HepG2 (cell line): ENCODE measurements at regions not wholly inside any gene's neighbourhood (a gene's known extent, or its start where the extent isn't known, plus 50 kb on each side); places are given as distances from the start of the nearest gene placed in this dataset.
A peak's percentile ranks its signal among the peaks of the same experiment; 100 is the strongest.

ENCODE experiments used
- ATAC-seq: fragments of 200-7000 bp; cut with Tn5 transposase; 3 replicates; pipeline ENCODE4 v1.9.1; 2020; ENCODE audit warnings: mild to moderate bottlenecking, moderate library complexity
- BruUV-seq: library from RNA; stranded (reverse); fragments of 400-500 nt; replicated peaks from 2 replicates; lab custom pipeline; 2021; lab: Mats Ljungman, UMichigan
- CTCF ChIA-PET: fragments of 300-600 bp; formaldehyde crosslinking; extraction: SDS; loops from one replicate; lab custom pipeline; 2021; ENCODE audit warnings: low total read pairs, inconsistent platforms, low intra/inter-chr PET ratio; lab: Yijun Ruan, JAX
- POLR2A ChIA-PET: fragments of 350-600 bp; sonication (Branson Sonifier 250); formaldehyde crosslinking; loops from one replicate; lab custom pipeline; 2020; ENCODE audit warnings: antibody characterized with exemption, inconsistent platforms; lab: Yijun Ruan, JAX
- DNase-seq: peaks from one replicate; pipeline ENCODE4 v3.0.0-alpha.2; 2015; ENCODE audit warnings: low spot score
- FAIRE-seq: peaks from 3 replicates; lab custom pipeline; 2011; peaks lifted over from hg19 to GRCh38; lab: Jason Lieb, UNC
- H2AFZ ChIP-seq: one replicate; pipeline ENCODE4 v1.6.1; 2011; ENCODE audit warnings: low read length, inconsistent platforms
- H3K27ac ChIP-seq: fragments of 300-600 bp; 3 replicates; pipeline ENCODE4 v1.8.0; 2011; ENCODE audit warnings: mixed run types, mild to moderate bottlenecking, mixed read lengths, low read length, inconsistent platforms; ENCODE audit not compliant: insufficient read depth; ENCODE audit errors: extremely low read length
- H3K27me3 ChIP-seq, 2 experiments: fragments of 200-600 bp in 1 of 2; 2 replicates in 1 of 2; 3 replicates in 1 of 2; pipeline versions ENCODE4 v1.6.0 to v1.8.0; 2011; ENCODE audit warnings: low read length in 2 of 2, mild to moderate bottlenecking in 2 of 2, moderate library complexity in 2 of 2, inconsistent platforms in 1 of 2; ENCODE audit not compliant: insufficient read depth in 2 of 2, control insufficient read depth in 1 of 2
- H3K36me3 ChIP-seq, 2 experiments: fragments of 200-600 bp in 1 of 2; replicated peaks in 1 of 2; 2 replicates in 1 of 2; 3 replicates in 1 of 2; pipeline versions ENCODE4 v1.5.1 to v1.8.0; 2011; ENCODE audit warnings: low read length in 2 of 2, inconsistent platforms in 1 of 2; ENCODE audit not compliant: insufficient read depth in 2 of 2, control insufficient read depth in 1 of 2
- H3K4me1 ChIP-seq: 2 replicates; pipeline ENCODE4 v1.5.1; 2012; ENCODE audit warnings: low read length, inconsistent platforms; ENCODE audit not compliant: insufficient read depth
- H3K4me2 ChIP-seq: 2 replicates; pipeline ENCODE4 v1.6.0; 2011; ENCODE audit warnings: low read depth, low read length, inconsistent platforms
- H3K4me3 ChIP-seq, 3 experiments: fragments of 200-600 bp in 1 of 3; sonication (generic), shearing (Covaris generic) in 1 of 3; replicated peaks in 1 of 3; 2 replicates each; pipeline ENCODE4 v1.5.1; 2011 to 2016; ENCODE audit warnings: low read length in 3 of 3, inconsistent platforms in 2 of 3, low read depth in 2 of 3, mild to moderate bottlenecking in 2 of 3, control low read depth in 1 of 3, mixed read lengths in 1 of 3; ENCODE audit not compliant: insufficient read depth in 1 of 3
- H3K79me2 ChIP-seq: one replicate; pipeline ENCODE4 v1.6.1; 2011; ENCODE audit warnings: low read length, inconsistent platforms; ENCODE audit not compliant: insufficient read depth
- H3K9ac ChIP-seq: 2 replicates; pipeline ENCODE4 v1.6.0; 2011; ENCODE audit warnings: mild to moderate bottlenecking, low read depth, low read length, inconsistent platforms; ENCODE audit not compliant: insufficient read depth
- H3K9me3 ChIP-seq: 2 replicates; pipeline ENCODE4 v1.5.1; 2012; ENCODE audit warnings: mild to moderate bottlenecking, low read length
- H4K20me1 ChIP-seq: 2 replicates; pipeline ENCODE4 v1.6.0; 2011; ENCODE audit warnings: inconsistent platforms, mild to moderate bottlenecking, low read length, moderate library complexity; ENCODE audit not compliant: insufficient read depth
- GATAD2A ChIP-seq: IDR thresholded peaks from 2 replicates; pipeline ENCODE4 v1.6.1; 2016
- KLF9 ChIP-seq: IDR thresholded peaks from 2 replicates; pipeline ENCODE4 v1.6.1; 2016; ENCODE audit warnings: low read depth
- MEF2D ChIP-seq: sonication (generic); formaldehyde crosslinking; IDR thresholded peaks from 2 replicates; pipeline ENCODE4 v1.5.1; 2020; ENCODE audit warnings: mild to moderate bottlenecking, missing genetic modification reagents
- YY1 ChIP-seq: IDR thresholded peaks from 2 replicates; pipeline ENCODE4 v1.6.1; 2011; ENCODE audit warnings: low read length, low read depth, moderate library complexity, mild to moderate bottlenecking; ENCODE audit not compliant: insufficient read depth, insufficient replicate concordance
- ZFP37 ChIP-seq: sonication (generic); formaldehyde crosslinking; IDR thresholded peaks from 2 replicates; pipeline ENCODE4 v1.4.0; 2020; ENCODE audit warnings: missing genetic modification reagents, borderline replicate concordance
- ZNF34 ChIP-seq: sonication (generic); formaldehyde crosslinking; IDR thresholded peaks from 2 replicates; pipeline ENCODE4 v1.4.0; 2020; ENCODE audit warnings: mild to moderate bottlenecking, missing genetic modification reagents, borderline replicate concordance
- ZNF496 ChIP-seq: sonication (generic); formaldehyde crosslinking; IDR thresholded peaks from 2 replicates; pipeline ENCODE4 v1.8.1; 2023; ENCODE audit warnings: mild to moderate bottlenecking, moderate library complexity, missing genetic modification reagents; ENCODE audit not compliant: insufficient replicate concordance
- ZNF530 ChIP-seq: sonication (generic); formaldehyde crosslinking; IDR thresholded peaks from 2 replicates; pipeline ENCODE4 v1.5.0; 2020; ENCODE audit warnings: low read depth, mild to moderate bottlenecking, missing genetic modification reagents
- WGBS: methylation state at CpG from one replicate; pipeline ENCODE4 v1.1.6; 2017; ENCODE audit warnings: low lambda C conversion rate; 5-methylcytosine and 5-hydroxymethylcytosine counted together
- in situ Hi-C: cut with HindIII; loops from 2 replicates; pipeline ENCODE4 v1.10.0; 2017; ENCODE audit warnings: low pct_unique_long_range_greater_than_20kb; ENCODE audit not compliant: extremely low pct_ligation_motif_present
- intact Hi-C: fragments of 100-400 bp; cut with micrococcal nuclease; formaldehyde crosslinking; loops from one replicate; pipeline ENCODE4 v1.10.0; 2022; ENCODE audit not compliant: unreplicated experiment
- TF ChIP-seq, protein P1 (sequence below): IDR thresholded peaks from 2 replicates; pipeline ENCODE4 v1.6.1; 2016; ENCODE audit warnings: missing compliant biosample characterization, missing genetic modification reagents, borderline replicate concordance
- TF ChIP-seq, protein P2 (sequence below): sonication (generic); formaldehyde crosslinking; IDR thresholded peaks from 2 replicates; pipeline ENCODE4 v1.5.1; 2020; ENCODE audit warnings: missing genetic modification reagents, mild to moderate bottlenecking, borderline replicate concordance

DNA sequence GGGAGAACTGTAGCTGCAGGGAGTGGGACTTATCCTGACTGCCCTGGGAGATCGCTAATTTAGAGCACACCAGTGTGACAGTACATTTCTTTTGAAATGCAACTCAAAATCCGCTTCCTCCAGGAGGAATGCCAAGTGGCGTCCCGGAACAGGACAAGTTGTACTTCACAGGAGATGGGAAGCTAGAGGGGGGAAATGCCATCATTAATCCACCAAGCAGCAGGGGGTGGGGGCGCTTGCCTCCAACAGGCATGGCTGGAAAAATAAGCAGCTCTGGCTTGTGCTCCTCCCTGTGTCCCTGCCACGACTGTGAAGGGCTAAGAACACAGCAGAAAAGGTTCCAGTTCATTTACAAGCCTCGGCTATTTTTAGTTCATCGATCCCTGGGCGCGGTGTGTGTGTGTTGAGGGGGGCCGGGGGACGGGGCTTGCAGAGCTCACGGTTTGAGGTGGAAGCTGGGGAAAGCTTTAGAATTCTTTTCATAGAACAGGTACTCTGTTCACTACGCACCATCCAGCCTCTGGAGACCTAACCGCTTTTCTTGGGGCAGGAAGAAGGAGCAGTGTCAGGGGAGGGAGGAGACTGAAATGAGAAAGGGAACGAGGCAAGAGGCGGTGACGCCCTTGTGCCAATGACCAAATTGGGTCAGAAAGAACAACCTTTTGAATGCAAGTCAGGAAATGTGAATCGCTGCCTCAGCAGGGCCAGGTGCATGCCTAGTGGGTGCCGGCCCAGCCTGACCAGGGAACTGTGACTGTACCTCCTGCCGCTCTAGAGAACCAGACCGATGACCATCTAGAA, 51.8 kb upstream of the DGKG start:
- Histone ChIP-seq H3K4me1 (peaks cover 11% of the 10 kb centered on the region), H3K9me3 (no peaks in the 10 kb centered on the region), H2AFZ (no peak overlapping the region), H3K27ac (no peak overlapping the region), H3K4me3 (peak overlapping the region in 1 of 3 experiments; percentile 35; a peak in 1 of 6 replicates), H3K79me2 (no peaks in the 10 kb centered on the region), H3K36me3 (no peaks in the 10 kb centered on the region), H3K27me3 (peaks cover 2 to 26% of the 10 kb centered on the region in 2 experiments; a peak in 2 of 5 replicates), H3K4me2 (peak overlapping the region; percentile 64), H3K9ac (no peak overlapping the region), H4K20me1 (no peaks in the 10 kb centered on the region)
- CTCF ChIA-PET, result no interaction called here
- 2% methylated on average over 20 of the region's 22 CpGs for WGBS
- no TSS peak for BruUV-seq
- no peak for DNase-seq
- in situ Hi-C loops (no loop called here), intact Hi-C loops (no loop called here)
- TF ChIP-seq, protein P1, sequence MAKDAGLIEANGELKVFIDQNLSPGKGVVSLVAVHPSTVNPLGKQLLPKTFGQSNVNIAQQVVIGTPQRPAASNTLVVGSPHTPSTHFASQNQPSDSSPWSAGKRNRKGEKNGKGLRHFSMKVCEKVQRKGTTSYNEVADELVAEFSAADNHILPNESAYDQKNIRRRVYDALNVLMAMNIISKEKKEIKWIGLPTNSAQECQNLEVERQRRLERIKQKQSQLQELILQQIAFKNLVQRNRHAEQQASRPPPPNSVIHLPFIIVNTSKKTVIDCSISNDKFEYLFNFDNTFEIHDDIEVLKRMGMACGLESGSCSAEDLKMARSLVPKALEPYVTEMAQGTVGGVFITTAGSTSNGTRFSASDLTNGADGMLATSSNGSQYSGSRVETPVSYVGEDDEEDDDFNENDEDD (CRISPR knock-in tag), result no peak
- TF ChIP-seq MEF2D (CRISPR knock-in tag), result peak; percentile 93
- no peak for FAIRE-seq
- peak; percentile 71 for ATAC-seq
- POLR2A ChIA-PET, result no interaction called here

DNA sequence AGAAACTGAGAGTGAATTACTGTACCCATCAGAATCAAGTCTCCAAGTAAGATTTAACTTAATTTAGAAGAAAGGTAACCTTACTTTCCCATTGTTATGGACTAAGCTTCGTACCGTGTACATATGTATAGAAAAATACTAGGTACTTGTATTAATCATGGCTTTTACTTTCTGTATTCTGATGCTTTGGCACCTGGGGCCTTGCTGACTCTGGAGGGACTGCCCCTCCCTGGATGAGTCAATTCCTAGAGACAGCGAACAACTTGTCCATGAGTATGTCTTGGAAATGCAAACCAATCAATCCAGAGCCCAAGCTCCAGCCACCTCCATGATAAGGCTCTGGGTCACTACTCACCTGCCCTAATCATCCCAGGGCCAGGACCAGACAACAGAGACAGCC, 50.0 kb upstream of the DGKG start:
- Histone ChIP-seq H3K36me3 (no peaks in the 10 kb centered on the region), H3K27ac (no peak overlapping the region), H3K4me1 (peaks cover 11% of the 10 kb centered on the region), H2AFZ (no peak overlapping the region), H3K27me3 (peaks cover 0 to 28% of the 10 kb centered on the region in 2 experiments; a peak in 4 of 5 replicates), H3K9ac (no peak overlapping the region), H3K79me2 (no peaks in the 10 kb centered on the region), H3K9me3 (no peaks in the 10 kb centered on the region), H3K4me3 (no peak overlapping the region), H4K20me1 (no peaks in the 10 kb centered on the region), H3K4me2 (no peak overlapping the region)
- ChIA-PET CTCF (no interaction called here), POLR2A (no interaction called here)
- no peak for DNase-seq
- ATAC-seq, result no peak
- in situ Hi-C loops (no loop called here), intact Hi-C loops (no loop called here)
- WGBS, result 62% methylated on average over 3 of the region's 3 CpGs
- no peak for TF ChIP-seq YY1
- TF ChIP-seq ZNF530 (CRISPR knock-in tag), result no peak
- no peak for TF ChIP-seq ZNF34 (CRISPR knock-in tag)
- TF ChIP-seq, protein P2, sequence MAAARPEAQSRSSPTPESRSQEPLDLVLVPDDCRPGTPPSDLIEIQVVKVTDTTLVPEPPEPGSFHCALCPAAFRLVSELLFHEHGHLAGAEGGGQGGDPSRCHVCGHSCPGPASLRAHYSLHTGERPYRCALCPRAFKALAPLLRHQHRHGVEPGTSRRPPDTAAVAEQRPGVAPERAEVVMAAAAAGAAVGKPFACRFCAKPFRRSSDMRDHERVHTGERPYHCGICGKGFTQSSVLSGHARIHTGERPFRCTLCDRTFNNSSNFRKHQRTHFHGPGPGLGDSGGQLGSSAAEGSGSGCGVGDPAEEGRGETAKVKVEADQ, result no peak
- no peak for TF ChIP-seq GATAD2A
- no peak for TF ChIP-seq ZNF496
- no peak for TF ChIP-seq KLF9 (CRISPR knock-in tag)
- TF ChIP-seq ZFP37, result no peak
- no TSS peak for BruUV-seq
- no peak for FAIRE-seq
